GM18520 (cell line): ENCODE measurements at regions not wholly inside any gene's neighbourhood (a gene's known extent, or its start where the extent isn't known, plus 50 kb on each side); places are given as distances from the start of the nearest gene placed in this dataset.

Experiments used
- ATAC-seq: cut with Tn5 transposase; IDR thresholded peaks from one replicate; pipeline ENCODE4 v1.9.1; 2021; ENCODE audit not compliant: unreplicated experiment

DNA sequence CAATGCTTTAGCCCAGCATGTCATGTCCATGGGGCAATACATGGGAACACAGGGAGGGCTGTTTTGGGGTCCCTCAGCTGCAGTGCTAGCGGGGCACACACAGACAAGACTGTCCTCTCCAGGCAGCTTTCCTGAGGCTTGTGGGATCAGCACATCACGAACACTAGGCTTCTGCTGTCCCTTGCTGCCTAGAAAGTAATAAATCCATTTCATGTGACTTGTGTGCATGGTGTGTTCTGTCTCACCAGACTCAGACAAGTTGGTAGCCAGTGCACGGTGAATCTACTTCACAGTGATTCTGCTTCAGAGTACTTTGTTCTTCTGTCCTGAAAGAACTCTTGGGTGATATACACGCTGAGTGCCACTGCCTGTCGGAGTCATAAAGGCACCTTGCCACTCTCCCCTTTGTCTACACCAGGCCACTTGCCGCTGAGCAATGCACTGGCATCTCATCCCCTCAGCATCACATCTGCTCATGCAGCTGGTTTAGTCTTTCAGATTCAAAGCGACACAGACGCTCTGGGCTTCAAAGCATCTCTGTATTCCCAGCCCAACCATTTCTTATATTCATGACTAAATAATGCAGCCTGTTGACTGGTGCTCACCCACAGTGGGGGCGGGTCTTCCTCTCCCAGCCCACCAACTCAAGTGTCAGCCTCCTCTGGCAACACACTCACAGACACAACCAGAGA is 95.2 kb upstream of the COX10 start:
- no peak for ATAC-seq

DNA sequence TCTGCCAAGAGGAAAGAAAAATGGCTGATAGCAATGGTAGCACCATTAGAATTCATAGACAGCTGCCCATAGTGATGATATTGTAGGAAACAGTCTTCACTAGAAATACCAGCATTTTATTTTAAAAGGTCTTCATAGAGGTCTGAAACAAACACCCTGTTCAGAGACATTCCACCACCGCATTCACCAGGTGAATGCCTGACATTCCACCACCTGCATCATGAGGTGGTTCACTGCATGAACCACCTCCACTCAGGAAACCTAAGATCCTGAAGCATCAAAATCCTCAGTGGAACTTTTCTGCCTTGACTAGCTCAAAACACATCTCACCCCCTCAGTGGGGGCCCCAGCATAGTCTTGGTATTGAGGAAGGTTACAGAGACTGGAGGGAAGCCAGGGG is 91.5 kb upstream of the COX10 start:
- ATAC-seq: no peak

DNA sequence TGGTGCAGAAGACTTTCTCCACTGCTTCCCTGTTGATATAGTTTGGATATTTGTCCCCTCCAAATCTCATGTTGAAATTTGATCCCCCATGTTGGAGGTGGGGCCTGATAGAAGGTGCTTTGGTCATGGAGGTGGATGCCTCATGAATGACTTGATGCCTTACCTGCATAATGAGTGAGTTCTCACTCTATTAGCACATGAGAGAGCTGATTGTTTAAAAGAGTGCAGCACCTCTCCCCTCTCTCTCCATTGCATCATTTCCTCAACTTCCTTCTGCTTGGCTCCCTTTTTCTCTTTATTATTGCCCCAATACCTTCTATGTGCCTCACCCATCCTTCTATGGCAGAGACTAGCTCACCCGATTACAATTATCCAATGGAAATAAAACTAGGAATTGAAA is 90.8 kb upstream of the COX10 start:
- ATAC-seq: no peak

DNA sequence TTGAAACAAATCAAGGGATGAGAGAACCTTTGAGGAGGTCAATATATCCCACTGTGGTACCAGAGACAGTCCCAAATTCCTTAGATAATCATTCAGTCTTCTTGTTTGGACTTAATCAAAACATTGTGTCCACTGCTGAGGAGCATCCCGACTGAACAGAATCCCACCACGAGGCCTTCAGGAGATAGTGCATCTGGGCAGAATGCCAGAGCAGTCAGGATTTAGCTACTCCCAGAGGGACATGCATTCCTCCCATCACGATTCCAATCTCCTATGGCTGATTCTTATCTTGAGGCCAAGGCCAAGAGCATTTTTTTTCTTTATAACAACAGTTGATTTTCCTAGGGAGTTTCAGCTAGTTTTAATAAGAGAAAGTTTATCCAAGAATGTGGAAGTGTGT is 87.4 kb upstream of the COX10 start:
- no peak for ATAC-seq

DNA sequence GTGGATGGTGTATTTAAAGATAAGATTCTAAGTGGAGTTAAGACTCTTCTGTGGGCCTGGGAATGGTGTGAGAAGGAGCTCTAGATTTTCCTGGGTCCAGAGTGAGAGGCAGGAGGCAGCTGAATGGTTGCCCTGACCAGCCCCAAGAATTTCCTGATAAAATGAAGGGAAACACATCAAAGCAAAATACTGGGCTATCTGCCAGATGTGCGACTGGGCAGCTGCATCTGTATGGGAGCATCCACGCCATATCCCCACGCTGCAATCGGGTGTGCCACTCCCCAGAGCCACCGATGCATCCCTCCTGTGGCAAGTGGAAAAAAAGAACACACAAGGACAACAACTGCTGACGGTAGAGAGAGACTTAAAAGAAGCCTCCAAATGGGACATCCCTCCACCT is 84.3 kb upstream of the COX10 start:
- ATAC-seq: no peak

DNA sequence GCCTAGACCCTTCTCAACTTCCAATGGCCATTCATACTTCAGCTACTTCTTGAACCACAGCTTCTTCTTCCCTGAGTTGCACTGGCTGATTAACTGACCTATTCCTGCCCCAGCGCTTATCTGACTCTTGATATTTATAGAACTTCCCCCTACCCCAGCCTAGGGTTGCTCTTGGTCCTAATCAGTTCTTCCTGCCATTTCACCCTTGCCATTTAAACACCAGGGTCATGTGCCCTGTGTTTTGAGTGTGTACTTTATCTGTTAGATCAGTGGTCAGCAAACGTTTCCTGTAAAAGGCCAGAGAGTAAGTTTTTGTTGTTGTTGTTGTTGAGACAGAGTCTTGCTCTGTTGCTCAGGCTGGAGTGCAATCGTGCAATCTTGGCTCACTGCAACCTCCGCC is 82.4 kb upstream of the COX10 start:
- ATAC-seq: no peak

DNA sequence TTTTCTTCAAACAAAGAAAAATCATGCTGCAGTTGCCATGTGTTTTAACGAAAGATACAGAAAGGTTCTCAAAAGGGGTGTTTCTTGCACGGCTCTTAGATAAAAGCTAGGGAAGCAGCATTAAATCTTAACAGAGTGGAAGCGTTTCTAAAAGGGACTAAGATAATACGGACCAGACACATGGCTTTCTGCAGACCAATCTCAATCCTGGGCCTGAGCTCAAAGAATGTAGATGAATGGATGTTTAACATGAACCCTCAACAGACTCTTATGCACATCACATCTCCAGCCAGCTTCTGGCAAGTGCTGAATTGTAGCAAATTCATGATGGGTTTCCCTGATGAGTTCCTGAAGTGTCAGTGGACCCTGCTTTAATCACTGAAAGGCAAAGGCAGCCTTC is 80.2 kb upstream of the COX10 start:
- ATAC-seq: no peak

DNA sequence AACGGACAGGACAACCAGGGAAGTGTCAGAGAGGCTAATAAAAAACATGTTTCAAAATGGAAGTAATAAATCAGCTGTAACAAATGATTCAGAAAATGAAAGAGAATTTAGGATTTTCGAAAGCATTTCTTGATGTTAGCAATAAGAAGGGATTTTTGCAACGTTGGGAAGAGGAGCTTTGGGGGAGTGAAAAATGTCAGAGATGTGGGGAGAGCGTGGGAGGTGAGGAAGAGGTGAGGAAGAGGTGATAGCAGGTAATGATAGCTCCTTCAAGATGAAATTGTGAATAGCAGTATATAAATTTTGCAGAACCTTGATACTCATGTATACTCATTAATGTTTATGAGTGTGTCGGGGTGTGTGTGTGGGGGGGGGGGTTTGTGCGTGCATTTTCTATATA is 76.2 kb upstream of the COX10 start:
- no peak for ATAC-seq

DNA sequence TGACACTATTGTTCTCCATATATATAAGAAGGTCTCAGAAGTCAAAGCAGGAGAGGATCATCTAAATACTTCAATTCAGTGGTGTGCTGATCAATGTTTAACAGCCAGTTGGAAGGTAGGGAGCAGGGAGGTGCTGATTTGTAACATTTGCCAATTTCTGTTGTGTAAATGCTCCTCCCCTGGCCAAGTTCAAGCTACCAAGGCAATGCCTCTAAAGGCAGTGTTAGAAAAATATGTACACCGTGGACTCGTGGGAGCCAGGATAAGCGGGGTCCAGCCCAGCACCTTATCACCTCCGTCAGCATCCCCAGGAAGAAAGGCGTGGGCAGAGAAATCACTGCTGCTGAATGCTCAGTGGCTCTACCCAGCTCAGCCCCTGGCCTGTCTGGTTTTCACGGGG is 75.3 kb upstream of the COX10 start:
- no peak for ATAC-seq

DNA sequence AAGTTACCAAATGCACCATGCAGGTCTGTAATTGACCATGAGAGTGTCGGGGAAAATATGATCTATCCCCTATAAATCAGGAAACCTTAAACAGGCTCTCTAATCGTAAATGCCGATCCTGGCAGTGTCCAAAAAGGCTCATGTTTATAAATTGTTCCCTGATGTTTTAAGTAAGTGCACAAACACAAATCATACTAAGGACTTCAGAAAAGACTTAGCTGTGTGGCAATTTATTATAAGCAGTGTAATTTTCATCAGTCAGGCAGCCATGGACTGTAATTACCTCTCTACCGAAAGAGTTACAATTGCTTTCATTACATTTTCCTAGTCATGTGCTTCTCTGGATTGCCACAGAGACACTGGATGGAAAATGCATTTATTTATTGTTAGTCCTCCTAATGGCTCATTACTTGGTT is 73.4 kb upstream of the COX10 start:
- ATAC-seq: no peak

DNA sequence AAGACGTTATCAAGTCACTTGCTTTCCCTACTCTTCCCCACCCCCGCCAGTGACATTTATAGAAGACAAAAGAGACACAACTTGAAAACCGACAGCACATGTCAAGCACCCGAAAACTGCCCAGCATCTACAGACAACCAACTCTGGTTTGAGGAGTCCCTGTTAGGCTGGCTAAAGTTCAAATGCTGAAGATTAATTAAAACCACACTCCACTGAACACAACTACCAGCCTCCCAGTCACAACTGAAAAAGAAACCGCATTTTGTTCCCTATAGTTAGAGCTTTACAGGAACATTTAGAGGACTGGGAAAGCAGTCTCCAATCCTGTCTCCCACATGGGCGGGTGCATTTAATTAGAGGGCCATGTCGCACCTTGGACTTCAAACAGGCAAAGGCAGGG is 73.0 kb upstream of the COX10 start:
- no peak for ATAC-seq

DNA sequence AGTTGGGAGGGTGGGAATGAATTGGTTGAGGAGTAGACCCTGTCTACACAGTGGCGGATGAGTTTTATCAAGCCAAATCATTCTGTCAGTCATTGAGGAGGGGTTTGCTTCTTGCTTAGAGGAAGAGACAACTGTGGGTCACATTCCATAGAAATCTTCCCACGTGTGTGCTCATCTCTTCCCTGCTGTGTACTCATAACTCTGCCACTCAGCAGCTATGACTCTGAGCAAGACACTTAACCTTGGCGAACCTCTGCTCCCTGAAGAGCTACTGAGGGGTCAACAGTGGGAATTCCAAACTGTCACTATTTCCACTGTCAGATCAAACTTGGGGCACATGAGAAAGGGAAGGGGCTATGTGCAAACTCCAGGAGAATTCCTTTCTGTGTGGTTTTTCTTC is 72.6 kb upstream of the COX10 start:
- no peak for ATAC-seq

DNA sequence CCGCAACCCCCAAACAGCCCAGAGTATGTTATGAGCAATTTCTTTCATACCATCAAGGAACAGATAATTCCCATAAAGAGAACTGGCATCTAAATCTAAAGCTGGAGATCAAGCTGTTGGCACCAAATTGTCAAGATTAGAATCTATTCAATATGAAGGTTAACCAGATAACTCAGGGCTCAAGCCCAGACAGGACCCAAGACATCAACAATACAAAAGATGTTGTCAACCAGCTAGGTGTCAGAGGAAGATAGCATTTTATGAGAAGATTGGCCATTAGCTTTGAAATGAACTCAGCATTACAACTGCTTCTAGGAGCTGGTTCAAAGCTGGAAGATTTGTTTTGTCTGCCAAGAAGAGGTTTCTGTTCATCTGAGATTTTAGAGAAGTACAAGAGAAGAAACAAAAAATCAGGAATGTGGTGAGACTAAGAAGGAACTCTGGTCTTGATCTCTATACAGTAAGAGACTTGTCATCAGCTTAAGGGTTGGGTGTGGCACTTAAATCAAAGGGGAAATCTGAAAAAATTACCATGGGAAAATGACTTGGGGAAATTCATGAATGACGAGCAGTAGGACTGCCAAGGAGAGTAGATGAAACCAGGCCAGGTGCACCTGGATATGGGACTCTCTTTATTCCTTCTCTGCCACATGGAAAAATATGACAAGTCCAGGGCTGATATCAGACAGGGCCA is 64.2 kb upstream of the COX10 start:
- ATAC-seq: no peak

DNA sequence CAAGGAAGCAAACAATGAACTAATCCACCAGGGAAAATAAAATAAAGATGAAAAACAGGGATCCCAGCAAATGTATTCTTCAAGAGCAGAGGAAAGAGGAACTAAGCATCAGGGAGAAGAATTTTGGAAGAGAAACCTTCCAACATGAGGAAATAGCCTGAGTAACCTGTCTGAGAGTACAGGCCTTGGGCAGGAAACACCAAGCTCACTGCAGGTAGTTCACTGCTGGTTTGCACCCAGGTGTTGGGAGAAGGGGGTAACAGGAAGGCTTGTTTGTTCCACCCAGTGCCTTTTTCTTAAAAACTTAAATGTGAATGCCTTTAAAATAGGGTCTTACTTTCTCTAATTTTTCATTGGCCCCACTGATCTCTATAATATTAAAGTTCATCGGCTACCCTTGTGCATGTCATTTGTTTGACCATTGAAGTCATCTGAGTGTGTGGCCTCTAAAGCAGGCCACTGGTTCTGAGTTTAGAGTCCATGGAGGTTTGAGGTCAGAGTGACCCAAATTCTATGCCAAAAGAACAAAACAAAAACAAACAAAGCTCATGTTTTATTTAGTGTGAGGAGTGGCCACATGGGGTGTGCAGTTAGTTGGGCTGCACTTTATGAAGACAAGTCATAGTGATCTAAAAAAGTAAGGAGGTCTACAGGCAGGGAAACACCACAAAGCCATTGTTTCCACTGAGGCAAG is 62.9 kb upstream of the COX10 start:
- no peak for ATAC-seq

DNA sequence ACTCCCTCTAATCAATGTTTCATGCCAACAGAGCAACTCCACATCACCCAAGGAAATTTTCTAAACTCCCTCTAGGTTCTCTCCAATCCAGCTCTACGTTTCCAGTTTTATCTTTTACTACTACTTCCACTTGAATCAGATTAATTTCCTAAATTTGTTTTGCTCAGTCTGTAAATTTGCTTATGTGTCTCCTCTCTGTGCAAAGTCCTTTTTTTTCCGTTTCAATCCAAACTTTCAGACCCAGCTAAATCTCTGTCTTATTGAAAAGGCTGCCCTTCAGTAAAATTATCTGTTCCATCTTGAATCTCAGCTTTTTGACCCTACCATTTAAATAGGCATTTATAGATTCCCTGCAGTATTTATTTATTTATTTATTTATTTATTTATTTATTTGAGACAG is 61.4 kb upstream of the COX10 start:
- no peak for ATAC-seq

DNA sequence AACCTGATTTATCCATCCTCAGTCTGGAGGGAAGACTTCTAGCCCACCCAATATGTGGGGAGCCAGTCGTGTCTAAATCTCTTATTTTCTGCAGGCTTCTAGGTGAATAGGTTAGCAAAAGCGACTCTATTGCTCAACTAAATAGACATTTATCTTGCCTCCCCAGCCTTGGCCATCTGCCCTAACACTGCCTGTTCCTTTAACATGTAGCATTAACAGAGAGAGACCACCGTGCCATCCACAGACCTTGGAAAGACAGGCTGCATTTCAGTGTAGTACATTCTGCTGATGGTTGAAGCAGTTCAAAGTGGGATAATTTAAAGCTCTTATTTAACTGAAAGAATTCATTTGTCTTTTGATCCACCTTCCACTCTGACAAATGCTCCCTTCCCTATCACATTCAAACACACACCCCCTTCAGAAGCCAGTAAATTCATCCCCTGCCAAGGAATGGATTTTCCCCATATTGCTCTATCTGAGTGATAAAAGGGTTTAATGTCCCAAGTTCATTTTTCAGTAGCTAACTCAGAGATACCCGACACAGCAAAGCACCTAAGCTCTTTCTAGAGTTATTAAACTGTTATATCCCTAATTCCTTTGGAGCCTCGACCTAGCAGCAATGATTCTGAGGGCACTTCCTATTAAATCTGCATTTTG is 58.1 kb upstream of the COX10 start:
- no peak for ATAC-seq

DNA sequence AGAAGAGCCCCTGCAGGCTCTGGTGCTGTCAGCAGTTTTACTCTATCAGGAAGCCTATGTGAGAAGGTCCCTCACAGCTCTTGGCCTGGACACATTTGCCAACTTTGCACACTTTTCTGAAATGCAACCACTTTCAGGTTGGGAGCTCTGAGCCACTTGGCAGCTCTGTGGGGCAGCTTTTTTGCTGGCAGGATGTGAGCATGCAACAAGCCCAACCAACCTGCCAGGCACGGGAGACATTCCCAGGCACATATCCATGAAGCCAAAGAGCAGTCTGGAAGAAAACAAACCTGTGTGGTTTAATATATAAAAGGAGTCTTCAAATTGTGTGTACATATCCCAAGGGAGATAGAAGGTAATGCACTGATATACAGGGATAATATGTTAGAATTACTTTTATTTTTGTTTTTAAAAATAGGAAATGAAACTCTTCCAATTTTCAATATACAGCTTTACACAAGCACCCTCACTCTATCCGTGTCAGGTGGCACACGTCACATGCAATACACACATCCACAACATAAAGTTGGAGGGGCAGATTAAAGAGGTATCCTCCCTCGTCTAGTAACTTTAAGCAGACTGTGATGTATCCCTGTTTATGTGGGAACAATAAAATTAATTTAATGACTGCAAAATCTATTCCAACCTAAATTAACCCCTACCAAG is 57.4 kb upstream of the COX10 start:
- no peak for ATAC-seq

DNA sequence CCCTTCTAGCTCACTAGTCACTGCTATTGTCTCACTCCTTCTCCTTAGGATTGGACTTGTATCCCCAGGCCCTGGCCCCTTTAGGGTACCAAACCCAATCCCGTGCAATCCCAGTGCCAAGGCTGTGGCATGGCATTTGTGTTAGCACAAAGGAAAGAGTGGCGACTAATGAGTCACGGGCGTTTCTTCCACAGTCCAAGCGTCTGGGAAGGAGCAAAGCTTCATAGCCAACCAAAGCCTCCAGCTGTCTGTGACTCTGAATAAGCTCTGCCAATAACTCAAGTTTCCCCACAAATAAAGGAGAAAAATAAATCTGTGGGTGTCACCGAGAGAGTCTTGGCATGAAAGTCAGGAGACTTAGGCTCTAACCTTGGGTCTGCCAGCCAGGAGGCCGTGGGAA is 54.6 kb upstream of the COX10 start:
- ATAC-seq: no peak

DNA sequence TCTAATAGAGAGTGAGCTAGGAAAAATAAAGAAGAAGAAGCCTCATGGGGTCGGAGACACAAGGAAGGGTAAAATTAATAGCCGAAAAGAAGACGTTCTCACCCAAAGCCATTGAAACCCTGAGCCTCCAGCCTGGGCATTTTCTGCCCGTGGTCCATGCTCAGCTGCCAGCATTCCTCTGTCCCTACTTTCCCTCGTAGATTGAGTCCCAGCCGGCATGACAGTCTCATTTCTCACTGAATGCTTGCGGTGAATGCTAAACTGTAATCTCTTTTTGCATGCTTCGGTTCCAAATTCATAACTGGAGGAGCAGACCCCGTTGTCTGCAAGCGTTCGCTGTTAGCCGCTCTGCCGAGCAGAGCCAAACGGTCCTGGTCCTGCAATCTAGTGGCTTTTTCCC is 54.0 kb upstream of the COX10 start:
- ATAC-seq: no peak

DNA sequence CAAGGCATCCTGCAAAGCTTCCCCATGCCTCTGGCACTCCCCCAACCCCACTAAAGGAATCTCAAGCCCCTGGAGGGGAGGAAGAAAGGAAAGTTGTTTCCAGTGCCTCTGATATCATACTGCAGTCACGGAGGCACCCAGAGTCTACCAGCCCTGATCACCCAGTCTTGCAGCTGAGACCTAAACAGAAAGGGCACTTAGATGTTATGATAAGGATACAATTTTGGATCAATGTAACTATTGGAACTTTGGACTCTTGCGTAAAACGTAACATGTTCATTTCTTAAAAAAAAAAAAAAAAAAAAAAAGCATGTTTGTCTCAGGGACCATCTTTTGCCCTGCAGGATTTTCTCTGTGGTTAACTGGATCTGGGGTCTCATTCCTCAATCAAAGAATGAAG is 52.4 kb upstream of the COX10 start:
- ATAC-seq: no peak

DNA sequence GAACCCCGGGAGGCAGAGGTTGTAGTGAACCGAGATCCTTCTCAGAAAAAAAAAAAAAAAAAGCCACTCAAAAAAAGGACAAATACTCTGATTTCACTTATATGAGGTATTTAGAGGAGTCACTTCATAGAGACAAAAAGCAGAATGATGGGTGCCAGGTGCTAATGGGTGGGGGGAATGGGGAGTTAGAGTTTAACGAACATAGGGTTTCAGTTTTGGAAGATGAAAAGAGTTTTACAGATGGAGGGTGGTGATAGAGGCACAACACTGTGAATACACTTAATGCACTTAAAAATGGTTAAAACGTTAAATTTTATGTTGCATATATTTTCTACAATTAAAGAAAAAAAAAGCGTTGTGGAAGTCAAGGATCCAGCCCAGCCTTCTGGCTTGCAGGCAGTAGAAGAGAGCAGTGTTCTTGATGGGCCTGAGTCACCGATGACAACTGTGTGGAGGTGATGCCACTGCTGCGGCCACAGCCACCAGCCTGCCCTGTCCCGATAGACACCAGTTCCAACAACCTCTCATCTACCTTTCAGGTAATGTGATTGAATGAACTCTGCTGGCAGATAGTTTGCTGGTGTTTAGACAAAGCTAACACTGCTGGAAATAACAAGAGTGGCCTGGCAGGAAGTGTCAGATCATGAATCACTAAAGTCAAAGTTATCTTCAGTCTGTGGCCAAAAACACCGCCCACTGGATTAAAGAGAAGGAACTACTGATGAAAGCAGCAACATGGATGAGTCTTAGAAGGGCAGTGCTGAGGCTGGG is 49.9 kb upstream of the COX10 start:
- no peak for ATAC-seq
